HFF-Myc (cell line): ENCODE measurements at regions not wholly inside any gene's neighbourhood (a gene's known extent, or its start where the extent isn't known, plus 50 kb on each side); places are given as distances from the start of the nearest gene placed in this dataset.

Source experiments
- DNase-seq: peaks from one replicate; pipeline ENCODE4 v3.0.0-alpha.2; 2011; ENCODE audit warnings: low read depth; ENCODE audit errors: extremely low read depth
- H3K4me3 ChIP-seq: replicated peaks from 2 replicates; pipeline ENCODE4 v1.5.1; 2011; ENCODE audit warnings: low read depth, mild to moderate bottlenecking, control low read depth, low read length
- CTCF ChIP-seq: IDR thresholded peaks from 2 replicates; pipeline ENCODE4 v1.5.1; 2012; ENCODE audit warnings: mild to moderate bottlenecking, low read depth, low read length, control low read depth; ENCODE audit errors: missing control alignments

GRCh38 chr3:63004448-63004847, 129.2 kb upstream of the CADPS start:
- no peak overlapping the region for H3K4me3 ChIP-seq
- no peak for TF ChIP-seq CTCF
- DNase-seq, result no peak

- DNase-seq, result no peak
- no peak overlapping the region for H3K4me3 ChIP-seq
- no peak for TF ChIP-seq CTCF
These were observed 140.5 kb upstream of the CADPS start for GRCh38 chr3:63015614-63016309.

GRCh38 chr3:63022114-63022513, 146.9 kb upstream of the CADPS start:
- no peak overlapping the region for H3K4me3 ChIP-seq
- DNase-seq, result no peak
- TF ChIP-seq CTCF, result no peak

GRCh38 chr3:63026722-63027121, 151.5 kb upstream of the CADPS start:
- no peak for TF ChIP-seq CTCF
- H3K4me3 ChIP-seq, result no peak overlapping the region

GRCh38 chr3:63029326-63029725, 154.1 kb upstream of the CADPS start:
- TF ChIP-seq CTCF, result no peak
- no peak overlapping the region for H3K4me3 ChIP-seq
- DNase-seq, result no peak

More at GRCh38 chr3:63026722-63027121, 151.5 kb upstream of the CADPS start:
- no peak for DNase-seq

- no peak overlapping the region for H3K4me3 ChIP-seq
- no peak for DNase-seq
- TF ChIP-seq CTCF, result no peak
These were observed 154.7 kb upstream of the CADPS start for GRCh38 chr3:63029921-63030320.

GRCh38 chr3:63030666-63031065, 155.4 kb upstream of the CADPS start:
- no peak for TF ChIP-seq CTCF
- no peak for DNase-seq
- no peak overlapping the region for H3K4me3 ChIP-seq
